ENCODE measurements at regions not wholly inside any gene's neighbourhood (a gene's known extent, or its start where the extent isn't known, plus 50 kb on each side); places are given as distances from the start of the nearest gene placed in this dataset.

DNA sequence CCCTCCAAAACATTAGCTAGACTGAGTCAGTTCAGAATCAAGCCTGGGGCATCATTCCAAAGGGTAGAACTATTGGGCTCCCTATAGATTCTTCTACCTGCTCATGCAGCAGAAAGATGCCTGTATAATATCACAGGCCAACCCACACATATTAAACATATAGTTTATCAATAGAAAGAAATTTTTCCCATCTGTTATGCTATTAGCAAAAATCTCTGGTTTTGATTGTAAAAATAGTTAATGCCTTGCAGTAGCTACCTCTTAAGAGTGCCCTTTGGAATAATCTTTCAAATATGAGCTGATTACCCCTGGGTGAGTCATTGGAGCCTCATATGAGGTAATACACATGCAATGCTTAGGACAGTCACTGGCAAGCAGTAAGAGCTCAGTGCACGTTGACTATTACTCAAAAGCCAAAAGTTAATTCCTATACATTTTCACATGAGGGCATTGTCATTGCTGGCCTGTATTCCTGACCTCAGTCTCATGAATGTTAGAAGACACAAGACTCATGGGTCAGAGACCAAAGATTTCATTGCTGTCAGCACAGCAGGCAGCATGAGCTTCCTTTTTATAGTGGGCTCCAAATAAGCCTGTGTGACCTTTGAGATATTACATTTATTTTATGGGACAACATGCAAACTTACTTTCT is 180.0 kb downstream of the FGFR2 start:
- TF ChIP-seq, protein P1, sequence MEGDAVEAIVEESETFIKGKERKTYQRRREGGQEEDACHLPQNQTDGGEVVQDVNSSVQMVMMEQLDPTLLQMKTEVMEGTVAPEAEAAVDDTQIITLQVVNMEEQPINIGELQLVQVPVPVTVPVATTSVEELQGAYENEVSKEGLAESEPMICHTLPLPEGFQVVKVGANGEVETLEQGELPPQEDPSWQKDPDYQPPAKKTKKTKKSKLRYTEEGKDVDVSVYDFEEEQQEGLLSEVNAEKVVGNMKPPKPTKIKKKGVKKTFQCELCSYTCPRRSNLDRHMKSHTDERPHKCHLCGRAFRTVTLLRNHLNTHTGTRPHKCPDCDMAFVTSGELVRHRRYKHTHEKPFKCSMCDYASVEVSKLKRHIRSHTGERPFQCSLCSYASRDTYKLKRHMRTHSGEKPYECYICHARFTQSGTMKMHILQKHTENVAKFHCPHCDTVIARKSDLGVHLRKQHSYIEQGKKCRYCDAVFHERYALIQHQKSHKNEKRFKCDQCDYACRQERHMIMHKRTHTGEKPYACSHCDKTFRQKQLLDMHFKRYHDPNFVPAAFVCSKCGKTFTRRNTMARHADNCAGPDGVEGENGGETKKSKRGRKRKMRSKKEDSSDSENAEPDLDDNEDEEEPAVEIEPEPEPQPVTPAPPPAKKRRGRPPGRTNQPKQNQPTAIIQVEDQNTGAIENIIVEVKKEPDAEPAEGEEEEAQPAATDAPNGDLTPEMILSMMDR (IDR thresholded peaks at IDR 0.05): no peak
- no peak for TF ChIP-seq POLR2A (IDR thresholded peaks at IDR 0.05)
